Spinal cord (tissue), 9 donors: ENCODE measurements at regions not wholly inside any gene's neighbourhood (a gene's known extent, or its start where the extent isn't known, plus 50 kb on each side); places are given as distances from the start of the nearest gene placed in this dataset.
A peak's percentile ranks its signal among the peaks of the same experiment; 100 is the strongest.
"Not testable (repeated sequence)": the region's sequence is repeated elsewhere in the genome, so short reads cannot be mapped to it uniquely, and the experiment has no call there.

ENCODE experiments used
- DNase-seq, 6 donors: peaks; one replicate each; pipeline versions ENCODE4 v3.0.0 to v3.0.0-alpha.2; 2013 to 2015; ENCODE audit warnings: low spot score in 6 of 6, low read depth in 4 of 6
- H3K27ac ChIP-seq: one replicate; pipeline ENCODE4 v1.5.1; 2013; ENCODE audit warnings: low read depth, low read length, control low read depth
- H3K27me3 ChIP-seq: one replicate; pipeline ENCODE4 v1.6.1; 2013; ENCODE audit warnings: low read length; ENCODE audit not compliant: control insufficient read depth, insufficient read depth
- H3K36me3 ChIP-seq: one replicate; pipeline ENCODE4 v1.6.1; 2013; ENCODE audit warnings: low read length; ENCODE audit not compliant: control insufficient read depth, insufficient read depth
- H3K4me1 ChIP-seq: one replicate; pipeline ENCODE4 v1.6.1; 2013; ENCODE audit warnings: low read length; ENCODE audit not compliant: control insufficient read depth, insufficient read depth
- H3K4me3 ChIP-seq: one replicate; pipeline ENCODE4 v1.5.1; 2013; ENCODE audit warnings: low read depth, low read length, control low read depth
- H3K9me3 ChIP-seq: one replicate; pipeline ENCODE4 v1.6.1; 2013; ENCODE audit warnings: low read length; ENCODE audit not compliant: control insufficient read depth, insufficient read depth
- WGBS: methylation state at CpG from one replicate; pipeline ENCODE4 v1.1.5; 2013; ENCODE audit warnings: missing lambda C conversion rate; ENCODE audit not compliant: insufficient coverage; 5-methylcytosine and 5-hydroxymethylcytosine counted together
- donor health status: healthy.

DNA sequence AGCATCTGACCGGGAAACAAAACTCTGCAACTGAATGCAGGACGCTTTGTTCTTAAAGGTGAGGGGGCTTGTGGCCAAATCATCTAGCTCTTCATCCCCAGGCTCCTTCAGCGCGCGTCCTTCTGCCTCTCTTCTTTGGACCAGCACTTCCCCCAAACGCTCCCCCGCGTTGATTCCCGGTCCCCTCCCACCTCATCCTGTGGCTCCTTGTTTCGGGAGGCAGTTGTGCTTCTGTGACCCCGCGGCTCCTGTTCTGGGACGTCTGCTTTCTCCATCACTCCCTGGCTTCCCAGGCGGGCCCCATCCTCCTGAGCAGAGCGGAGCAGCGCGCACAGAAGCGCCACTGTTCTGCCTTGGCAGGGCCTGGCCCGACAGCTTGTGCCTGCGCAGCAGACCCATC is 109.7 kb upstream of the ZNG1E start:
- not testable (repeated sequence) for H3K36me3 ChIP-seq, H3K27me3 ChIP-seq, H3K27ac ChIP-seq, H3K9me3 ChIP-seq, H3K4me3 ChIP-seq, H3K4me1 ChIP-seq
- DNase-seq, result peak in 1 of 6 donors; percentile 1
- WGBS, result 37% methylated on average over 12 of the region's 20 CpGs

DNA sequence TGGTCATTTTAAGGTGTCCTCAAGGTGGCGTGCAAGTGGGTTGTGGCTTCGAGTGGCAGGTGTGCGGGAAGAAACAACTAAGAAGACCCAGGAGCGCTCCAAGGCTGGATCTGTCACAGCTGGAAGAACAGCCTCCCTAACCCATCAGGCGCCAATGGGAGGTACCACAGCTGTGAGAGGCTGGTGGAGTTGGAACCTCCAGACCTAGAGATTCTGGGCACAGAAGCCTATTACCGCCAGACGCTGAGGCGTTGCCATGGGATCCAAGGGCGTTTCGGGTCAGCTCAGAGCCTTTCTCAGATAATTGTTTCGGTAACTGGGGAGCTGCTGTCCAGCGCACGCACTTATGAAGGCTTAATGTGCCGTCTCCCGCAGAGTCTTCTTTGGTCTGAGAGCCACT is 156.7 kb upstream of the ZNG1E start:
- H3K27ac ChIP-seq, H3K4me3 ChIP-seq, DNase-seq, H3K27me3 ChIP-seq, H3K9me3 ChIP-seq, H3K4me1 ChIP-seq, H3K36me3 ChIP-seq: not testable (repeated sequence)
- WGBS, result no CpG with 5 or more reads among the region's 15 CpGs

DNA sequence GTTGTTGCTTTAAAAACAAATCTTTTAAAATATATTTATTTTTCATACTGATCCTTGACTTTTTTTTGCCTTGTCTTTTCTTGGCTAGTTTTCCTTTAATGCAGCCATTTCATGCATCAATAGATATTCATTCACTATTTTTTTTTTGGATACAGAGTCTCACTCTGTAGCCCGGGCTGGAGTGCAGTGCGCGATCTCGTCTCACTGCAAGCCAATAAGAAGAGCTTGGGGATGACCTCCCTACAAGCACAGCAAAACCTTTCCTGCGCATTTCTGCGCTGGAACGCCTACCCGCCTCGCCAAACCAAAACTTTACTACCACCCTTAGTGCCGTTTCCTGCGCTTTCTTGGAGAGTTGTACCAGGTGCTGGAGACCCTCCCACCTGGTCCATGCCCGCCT is 161.3 kb upstream of the ZNG1E start:
- not testable (repeated sequence) for H3K9me3 ChIP-seq, H3K27ac ChIP-seq, H3K4me3 ChIP-seq, H3K36me3 ChIP-seq, H3K4me1 ChIP-seq, H3K27me3 ChIP-seq
- DNase-seq, result peak in 1 of 6 donors; percentile 0
- WGBS, result 100% methylated on average over 3 of the region's 12 CpGs

DNA sequence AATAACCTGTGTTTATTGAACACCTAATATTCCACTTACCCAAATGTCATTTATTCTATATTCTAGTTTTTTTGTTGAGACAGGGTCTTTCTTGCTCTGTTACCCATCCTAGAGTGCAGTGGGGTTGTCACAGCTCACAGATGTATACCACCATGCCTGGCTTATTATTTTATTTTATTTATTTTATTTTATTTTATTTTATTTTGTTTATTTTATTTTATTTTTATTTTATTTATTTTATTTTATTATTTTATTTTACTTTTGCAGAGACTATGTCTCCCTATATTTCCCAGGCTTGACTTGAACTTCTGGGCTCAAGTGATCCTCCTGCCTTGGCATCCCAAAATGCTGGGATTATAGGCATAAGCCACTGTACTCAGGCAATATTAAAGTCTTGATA is 167.8 kb upstream of the ZNG1E start:
- H3K4me1 ChIP-seq, DNase-seq, H3K36me3 ChIP-seq, H3K4me3 ChIP-seq, H3K9me3 ChIP-seq, H3K27ac ChIP-seq, H3K27me3 ChIP-seq: not testable (repeated sequence)

DNA sequence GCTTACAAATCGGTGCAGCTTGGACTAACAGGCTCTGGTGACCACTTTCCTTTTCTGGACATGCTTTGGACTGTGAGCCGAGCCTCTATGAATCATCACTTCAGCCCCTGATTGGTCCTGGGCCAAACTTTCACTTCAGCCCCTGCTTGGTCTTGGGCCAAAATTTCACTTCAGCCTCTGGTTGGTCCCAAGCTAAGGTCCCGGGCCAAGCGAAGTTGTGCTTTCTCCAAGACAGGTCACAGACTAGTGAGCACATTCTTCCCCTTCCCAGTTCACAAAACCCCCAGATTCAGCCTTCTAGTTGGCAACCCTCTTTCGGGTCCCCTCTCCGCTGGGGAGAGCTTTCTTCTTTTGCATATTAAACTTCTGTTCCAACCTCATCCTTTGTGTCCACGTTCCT is 171.0 kb upstream of the ZNG1E start:
- WGBS, result 75% methylated on average over 2 of the region's 7 CpGs
- not testable (repeated sequence) for H3K4me3 ChIP-seq

DNA sequence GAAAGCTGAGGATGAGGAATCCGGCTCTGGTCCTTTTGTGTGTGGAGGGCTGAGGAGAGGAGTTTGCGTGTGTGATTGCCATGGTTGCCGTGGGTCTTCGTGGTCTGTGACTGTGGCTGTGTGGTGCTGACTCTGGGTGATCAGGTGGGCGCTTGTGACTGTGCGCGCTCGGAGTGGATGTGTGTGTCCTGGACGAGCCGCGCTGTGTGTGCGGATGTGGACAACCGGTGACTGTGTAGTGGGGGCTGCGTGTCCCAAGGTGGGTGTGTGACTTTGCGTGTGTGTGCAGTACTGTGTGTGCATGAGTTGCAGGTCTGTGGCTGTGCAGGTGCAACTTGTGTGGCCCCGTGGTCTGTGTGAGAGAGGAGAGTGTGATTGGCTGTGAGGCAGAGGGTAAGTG is 172.0 kb upstream of the ZNG1E start:
- H3K4me1 ChIP-seq, H3K4me3 ChIP-seq, H3K27ac ChIP-seq, H3K27me3 ChIP-seq, DNase-seq, H3K36me3 ChIP-seq, H3K9me3 ChIP-seq: not testable (repeated sequence)
- no CpG with 5 or more reads among the region's 16 CpGs for WGBS

More for the DNA sequence above, 171.0 kb upstream of the ZNG1E start:
- not testable (repeated sequence) for H3K27ac ChIP-seq, DNase-seq, H3K27me3 ChIP-seq, H3K9me3 ChIP-seq, H3K36me3 ChIP-seq, H3K4me1 ChIP-seq

DNA sequence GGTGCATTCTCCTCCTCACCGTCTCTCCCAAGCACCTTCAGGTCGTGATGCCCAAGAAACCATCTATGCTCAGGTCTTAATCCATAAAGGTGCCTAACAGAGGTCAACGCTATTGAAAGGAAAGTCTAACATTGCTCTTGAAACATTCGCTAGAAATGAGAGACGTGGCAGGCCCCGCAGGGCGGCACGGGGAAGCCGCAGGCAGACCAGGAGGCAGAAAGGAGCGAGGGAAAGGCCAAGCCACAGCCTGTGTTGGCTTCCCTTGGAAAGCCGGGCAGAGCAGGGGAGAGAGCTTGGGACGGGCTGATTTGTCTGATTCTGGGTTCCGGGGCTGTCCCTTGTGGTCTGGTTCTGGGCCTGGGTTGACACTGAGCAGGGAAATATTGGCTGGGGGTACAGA is 192.8 kb upstream of the ZNG1E start:
- DNase-seq, H3K36me3 ChIP-seq, H3K4me1 ChIP-seq, H3K9me3 ChIP-seq, H3K27me3 ChIP-seq, H3K27ac ChIP-seq, H3K4me3 ChIP-seq: not testable (repeated sequence)
- 83% methylated on average over 11 of the region's 13 CpGs for WGBS

DNA sequence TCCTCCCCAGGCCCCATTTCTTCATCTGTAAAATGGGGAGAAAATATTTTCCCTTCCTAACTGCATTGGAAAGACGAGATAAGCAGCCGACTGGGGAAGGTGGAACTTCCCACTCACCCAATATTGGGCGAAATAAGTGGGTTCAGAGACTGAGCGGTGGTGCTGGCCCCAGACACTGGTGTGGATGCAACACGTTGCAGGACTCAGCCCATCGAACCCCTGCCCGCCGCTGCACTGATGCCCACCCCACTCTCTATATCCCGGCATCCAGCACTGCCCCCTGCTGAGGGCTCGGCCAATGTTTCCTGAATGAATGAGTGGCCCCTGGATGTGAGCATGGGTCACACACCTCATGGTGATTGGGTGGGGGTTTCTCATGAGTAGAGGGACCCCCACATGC is 194.4 kb upstream of the ZNG1E start:
- not testable (repeated sequence) for H3K36me3 ChIP-seq, DNase-seq, H3K9me3 ChIP-seq, H3K4me3 ChIP-seq, H3K4me1 ChIP-seq, H3K27ac ChIP-seq, H3K27me3 ChIP-seq
- 66% methylated on average over 6 of the region's 10 CpGs for WGBS

DNA sequence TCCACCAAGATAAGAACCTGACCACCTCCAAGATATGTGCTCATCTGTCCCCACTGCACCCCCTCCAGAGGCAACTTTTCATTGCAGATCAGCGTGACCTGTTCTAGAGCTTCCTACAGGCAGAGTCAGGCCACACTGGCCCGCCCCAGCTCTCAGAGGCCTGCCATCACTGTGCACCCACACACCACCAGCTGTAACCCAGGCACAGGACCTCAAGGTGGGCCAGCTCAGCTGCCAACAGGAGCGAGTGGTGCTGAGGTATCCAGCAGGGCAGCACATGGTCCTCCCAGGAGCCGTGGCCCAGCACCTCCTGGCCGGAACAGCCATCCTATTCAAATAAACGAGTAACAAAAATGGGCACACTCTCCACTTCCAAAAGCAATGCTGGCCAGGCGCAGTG is 189.9 kb upstream of the FOXD4L5 start:
- H3K4me3 ChIP-seq, H3K27me3 ChIP-seq, H3K27ac ChIP-seq, H3K4me1 ChIP-seq, DNase-seq, H3K9me3 ChIP-seq, H3K36me3 ChIP-seq: not testable (repeated sequence)
- WGBS, result 72% methylated on average over 2 of the region's 7 CpGs

DNA sequence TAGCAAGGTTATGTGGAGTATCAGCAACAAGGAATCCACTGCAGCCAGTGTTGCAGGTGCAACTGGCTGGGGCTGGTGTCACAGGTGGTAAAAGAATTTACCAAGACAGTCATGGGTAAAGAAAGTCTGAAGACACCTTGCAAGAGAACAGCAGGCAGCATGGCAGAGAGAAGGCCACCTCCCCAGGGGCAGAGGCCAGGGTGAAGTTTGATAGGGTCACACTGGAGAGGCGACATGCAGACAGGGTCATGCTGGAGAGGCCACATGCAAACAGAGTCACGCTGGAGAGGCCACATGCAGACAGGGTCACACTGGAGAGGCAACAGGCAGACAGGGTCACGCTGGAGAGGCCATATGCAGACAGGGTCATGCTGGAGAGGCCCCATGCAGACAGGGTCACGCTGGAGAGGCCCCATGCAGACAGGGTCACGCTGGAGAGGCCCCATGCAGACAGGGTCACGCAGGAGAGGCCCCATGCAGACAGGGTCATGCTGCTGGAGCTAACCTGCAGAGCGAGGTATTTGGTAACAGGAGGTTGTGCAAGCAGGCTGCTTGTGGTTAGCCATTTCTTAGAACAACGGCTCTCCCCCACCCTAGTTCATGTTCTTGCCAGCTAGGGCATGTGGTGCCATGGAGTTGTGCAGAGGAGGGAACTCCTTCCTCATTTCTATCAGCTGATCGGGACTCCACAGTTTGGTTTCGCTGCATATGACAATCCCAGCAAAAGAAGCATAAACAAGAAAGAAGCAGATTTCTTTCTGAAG is 188.2 kb upstream of the FOXD4L5 start:
- not testable (repeated sequence) for H3K27ac ChIP-seq, DNase-seq, H3K9me3 ChIP-seq, H3K27me3 ChIP-seq, H3K36me3 ChIP-seq, H3K4me3 ChIP-seq, H3K4me1 ChIP-seq
- WGBS, result 46% methylated on average over 5 of the region's 10 CpGs
